Dedifferentiated amniotic fluid mesenchymal stem cell (primary cell): ENCODE measurements at regions not wholly inside any gene's neighbourhood (a gene's known extent, or its start where the extent isn't known, plus 50 kb on each side); places are given as distances from the start of the nearest gene placed in this dataset.

Source experiments
- DNase-seq: peaks from one replicate; pipeline ENCODE4 v3.0.0-alpha.2; 2016; ENCODE audit errors: extremely low spot score

DNA sequence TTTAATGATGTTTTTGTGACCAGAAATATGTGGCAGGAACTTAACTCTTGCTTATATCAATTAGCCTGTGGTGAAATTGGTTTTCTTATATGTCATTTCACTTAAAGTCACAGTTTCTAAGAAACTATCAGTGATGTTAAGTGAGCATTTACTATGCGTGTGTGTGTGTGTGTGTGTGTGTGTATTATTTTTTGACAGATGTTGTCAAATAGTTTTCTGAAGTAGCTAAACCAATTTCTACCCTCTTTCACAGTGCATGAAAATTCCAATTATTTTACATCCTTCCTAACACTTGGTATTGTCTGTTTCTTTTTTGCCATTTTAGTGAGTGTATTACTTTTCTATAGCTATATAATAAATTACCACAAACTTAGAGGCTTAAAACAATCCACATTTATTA, 122.1 kb upstream of the CAND1 start:
- no peak for DNase-seq

DNA sequence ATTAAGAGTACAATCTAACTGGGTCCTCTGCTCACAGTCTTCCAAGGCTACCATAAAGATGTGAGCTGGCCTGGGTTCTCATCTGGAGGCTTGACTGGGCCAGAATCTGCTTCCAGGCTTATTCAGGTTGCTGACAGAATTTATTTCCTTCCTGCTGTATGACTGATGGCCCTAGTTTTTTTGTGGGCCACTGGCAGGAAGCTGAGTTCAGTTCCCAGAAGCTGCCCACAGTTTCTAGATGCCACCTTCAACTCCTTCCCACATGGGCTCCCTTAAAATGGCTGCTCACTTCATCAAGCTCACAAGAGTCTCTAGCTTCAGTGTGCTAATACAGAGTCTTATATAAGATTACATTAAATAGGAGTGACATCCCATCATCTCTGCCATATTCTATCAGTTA, 121.7 kb upstream of the CAND1 start:
- no peak for DNase-seq

DNA sequence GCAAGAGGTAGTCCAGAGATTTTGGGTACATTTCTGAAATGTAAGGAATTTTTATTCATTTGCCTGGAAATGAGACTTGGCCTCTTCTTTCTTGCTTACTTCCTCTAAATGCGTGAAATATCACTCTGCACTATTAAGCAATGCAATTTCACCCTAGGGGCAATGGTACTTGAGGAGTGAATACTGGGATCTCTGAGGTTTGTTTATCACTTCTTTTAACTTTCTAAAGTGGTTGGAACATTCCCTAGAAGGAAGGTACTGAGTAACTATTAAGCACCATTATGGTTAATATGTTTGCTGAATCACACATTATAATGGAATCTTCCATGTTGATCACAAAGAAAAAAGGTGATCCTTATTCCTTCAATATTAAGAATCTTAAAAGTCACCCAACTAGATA, 120.9 kb upstream of the CAND1 start:
- DNase-seq, result no peak

DNA sequence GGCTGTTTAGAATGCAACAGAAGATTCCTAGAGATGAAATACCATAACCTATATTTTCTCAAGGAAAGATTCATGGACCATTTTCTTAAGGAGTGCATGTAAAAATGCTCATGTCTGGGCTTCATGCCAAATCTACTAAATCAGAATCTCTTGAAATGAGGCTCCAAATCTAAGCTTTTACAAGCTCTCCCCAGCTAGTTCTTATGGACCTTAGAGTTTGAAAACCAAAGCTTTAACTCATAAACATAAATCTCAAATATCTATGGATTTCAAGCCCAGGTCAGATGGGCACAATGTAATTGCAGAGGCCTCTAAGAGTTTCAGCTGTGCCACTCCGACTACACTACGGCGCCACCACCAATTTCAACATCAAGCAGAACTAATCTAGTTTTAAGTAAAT, 117.3 kb upstream of the CAND1 start:
- no peak for DNase-seq

DNA sequence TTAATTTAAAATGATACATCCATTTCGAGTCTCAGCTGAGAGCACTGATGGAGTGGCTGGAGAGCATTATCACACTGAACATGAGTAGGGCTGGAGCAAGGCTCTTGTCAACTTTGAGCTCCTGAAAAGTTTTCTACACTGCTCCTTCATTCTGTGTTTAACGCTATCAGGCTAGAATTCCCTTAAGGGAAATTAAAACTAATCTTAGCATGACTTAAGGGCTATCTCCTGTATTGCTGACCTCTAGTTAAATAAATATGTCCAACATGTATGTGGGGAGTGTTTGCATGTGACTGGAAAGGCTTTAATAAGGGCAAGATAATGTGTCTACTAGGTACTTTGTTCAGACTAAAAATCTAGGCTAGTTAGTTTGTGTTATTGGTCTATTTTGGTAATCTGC, 116.7 kb upstream of the CAND1 start:
- DNase-seq, result no peak

DNA sequence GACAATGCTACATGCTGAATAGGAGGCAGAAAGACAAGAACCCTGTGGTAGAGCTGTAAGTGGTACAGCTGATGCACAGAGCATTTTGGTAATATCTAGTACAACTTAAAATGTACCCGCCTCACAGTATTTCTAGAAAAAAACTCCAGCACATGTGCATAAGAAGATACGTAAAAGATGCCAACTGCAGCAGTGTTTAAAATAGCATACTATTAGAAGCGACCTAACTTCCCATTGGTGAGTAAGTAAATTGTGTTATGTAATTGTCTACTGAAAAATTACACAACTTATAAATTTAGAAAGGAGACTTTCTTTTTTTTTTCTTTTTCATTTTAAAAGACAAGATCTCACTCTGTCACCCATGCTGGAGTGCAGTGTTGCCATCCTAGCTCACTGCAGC, 114.3 kb upstream of the CAND1 start:
- DNase-seq, result no peak

DNA sequence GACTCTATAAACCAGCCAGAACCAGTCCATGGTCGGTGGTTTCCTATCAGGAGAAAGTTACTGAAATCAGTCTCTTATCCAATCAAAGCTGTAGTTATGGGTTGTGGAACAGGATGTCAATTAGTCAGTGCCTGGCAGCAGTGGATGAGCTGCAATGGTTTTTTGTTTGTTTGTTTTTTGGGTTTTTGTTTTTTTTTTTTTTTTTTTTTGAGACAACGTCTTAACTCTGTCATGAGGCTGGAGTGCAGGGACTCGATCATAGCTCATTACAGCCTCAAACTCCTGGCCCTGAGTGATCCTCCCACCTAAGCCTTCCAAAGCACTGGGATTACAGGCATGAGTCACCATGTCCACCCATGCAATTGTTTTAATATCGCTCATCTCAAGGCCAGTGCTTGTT, 113.3 kb upstream of the CAND1 start:
- DNase-seq, result no peak

DNA sequence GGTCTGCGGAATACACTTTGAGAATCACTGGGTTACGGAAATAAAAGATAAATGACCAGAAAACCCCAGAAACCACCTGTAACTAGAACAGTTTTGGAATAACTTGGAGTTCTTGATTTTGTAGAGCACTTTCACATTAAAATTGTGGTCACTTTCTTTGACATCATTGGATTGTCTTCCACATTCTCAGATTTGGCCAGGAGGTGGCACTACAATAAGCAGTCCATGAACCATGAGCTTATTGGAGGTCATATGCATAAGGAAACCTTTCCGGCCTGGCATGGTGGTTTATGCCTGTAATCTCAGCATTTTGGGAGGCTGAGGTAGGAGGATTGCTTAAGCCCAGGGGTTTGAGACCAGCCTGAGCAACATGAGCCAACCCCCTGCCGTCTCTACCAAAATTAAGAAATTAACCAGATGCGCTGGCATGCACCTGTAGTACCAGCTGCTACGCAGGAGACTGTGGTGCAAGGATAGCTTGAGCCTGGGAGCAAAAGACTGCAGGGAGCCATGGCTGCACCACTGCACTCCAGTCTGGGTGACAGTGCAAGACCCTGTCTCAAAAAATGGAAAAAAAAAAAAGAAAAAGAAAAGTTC, 107.7 kb upstream of the CAND1 start:
- peak; percentile 31 for DNase-seq

DNA sequence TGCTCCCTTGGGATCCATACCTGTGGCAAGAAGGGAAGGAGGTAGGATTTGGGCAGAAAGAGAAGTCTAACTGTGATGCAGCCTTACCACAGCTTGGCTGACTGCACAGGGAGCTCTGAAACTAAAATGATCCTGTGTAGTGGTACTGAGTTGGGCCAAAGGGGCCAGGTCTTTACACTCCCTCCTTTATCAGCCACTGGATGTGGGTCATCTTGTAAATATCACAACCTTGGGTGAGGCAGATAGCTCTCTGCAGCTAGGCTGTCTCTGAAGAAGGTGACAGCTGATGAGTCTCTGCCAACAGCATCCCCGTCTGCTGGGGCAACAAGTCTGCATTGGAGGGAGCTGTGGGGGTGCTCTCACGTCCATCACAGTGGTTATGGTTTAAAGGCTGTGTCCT, 95.9 kb upstream of the CAND1 start:
- no peak for DNase-seq

DNA sequence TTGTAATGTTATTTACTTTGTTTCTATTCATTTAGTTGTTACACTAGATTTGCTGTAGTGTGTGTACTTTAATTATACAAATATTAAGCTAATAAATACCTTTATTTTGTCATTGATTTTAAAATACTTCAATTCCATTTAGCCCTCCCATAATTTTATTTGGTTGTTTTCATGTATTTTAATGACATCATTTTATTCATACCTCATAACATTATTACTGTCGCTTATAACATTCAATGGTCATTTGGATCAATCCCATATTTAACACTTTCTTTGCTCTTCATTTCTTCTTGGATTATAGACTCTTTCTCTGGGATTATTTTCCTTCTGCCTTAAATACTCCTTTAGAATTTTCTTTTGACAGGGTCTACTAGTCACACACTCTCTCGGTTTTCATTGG, 86.6 kb upstream of the CAND1 start:
- no peak for DNase-seq

DNA sequence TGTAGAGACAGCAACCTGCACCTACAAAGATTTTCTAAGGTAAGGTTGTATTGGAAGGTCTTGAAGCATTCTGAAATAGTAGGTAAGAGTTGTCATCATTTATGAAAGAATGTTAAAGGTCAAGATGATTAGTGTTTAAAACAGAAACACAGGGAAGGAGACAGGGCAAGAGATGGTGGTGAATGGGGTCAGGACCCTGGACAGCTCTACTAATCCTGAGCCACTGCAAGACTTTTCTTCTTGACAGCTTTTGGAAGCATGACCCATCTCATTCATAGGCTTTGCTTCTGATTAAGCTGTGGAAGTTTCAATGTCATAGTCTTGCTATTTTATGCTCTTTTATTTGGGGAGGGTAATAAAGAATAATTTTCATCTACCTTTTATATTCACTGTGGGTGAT, 75.5 kb upstream of the CAND1 start:
- no peak for DNase-seq

DNA sequence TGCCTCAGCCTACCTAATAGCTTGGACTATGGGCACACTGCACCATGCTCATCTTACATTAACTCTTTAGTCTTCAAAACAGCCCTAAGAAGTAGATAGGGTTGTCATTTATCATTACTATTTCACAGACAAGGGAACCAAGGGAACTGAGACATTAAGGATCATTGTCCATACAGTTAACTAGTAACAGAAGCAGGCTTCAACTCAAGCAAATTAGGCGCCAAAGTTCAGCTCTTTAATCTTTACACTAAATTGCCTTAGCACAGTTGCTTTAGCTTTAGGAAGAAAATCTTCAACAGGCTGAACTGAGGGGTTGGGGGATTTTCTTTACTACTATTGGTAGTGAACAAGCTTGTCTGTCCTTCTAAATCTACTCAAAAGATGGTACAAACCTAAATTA, 68.8 kb upstream of the CAND1 start:
- no peak for DNase-seq

DNA sequence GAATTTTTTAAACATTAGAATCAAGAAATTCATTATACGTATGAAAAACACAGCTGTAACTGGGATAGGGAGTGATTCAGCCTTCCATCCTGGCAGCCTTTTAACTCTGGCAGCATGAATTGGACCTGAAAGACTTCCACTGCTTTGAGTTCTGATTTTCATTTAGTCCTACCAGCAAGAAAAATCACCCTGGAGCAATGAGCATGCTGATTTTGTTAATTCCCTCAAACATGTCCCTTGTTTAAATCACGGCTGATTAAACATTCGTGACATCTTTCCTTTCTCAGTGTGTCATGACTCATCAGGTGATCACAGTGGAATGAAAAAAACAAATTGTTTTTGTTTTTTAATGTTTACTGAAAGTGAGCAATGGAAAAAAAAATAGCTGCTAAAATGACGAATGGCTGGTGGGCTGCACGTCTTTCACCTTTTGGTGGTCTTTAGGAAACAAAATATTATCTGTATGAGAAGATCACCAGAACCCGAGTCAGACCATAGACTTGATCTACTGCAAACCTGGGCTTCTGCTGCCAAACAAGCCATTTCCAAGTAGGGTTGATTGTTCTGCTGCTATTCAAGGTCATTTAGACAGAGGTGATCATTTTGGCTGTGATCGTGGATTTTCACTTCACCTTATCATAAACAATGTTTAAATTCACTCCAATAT, 67.0 kb upstream of the CAND1 start:
- DNase-seq, result no peak

DNA sequence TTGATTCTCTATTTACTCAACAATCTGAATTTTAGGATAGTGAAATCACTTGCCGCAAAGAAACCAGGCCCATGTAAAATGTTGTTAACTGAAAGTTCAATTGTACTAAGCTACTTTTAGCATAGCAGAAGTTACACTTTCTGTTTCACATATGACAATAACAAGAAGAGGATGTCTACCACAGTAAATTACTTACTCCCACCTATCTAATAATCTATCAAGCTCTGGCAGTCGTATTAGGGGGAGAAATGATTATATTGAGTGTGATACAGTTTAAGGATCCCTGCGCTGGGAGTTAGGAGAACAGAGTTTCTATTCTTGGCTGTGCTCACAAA, 66.5 kb upstream of the CAND1 start:
- no peak for DNase-seq

DNA sequence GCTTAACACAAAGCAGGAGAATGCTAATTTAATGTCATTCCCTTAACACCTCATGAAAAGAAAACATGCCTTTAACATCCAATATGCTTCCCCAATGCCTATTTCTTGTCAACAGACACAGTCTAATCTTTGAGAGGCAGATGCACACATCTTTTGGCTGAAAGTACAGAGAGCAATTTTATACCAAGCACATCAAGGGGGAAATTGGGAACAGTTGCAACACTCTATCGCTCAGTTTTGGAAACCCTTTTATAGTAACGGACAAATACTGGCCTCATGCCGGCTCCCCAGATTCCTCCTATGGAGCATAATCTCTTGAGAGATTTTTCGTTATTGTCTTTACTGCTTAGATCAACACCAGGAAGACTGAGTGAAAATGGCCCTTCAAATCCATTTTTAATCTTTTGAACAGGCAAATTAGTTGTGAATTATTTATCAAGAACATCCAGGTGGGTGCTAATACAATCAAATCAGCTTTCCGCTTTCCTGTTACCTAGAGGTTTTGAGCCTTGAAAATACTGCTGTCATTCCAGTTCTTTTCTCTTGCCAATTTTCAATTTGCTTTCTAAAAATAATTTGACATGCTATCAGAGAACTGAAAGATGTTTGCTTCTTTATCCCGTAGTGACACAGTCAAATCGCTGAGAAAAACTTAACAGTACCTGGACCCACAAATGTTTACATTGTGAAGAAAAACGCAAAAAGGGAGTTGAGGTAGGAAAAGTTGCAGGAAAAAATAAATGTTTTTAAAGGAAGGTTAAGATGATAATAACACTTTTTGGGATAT, 60.7 kb upstream of the CAND1 start:
- DNase-seq, result no peak

DNA sequence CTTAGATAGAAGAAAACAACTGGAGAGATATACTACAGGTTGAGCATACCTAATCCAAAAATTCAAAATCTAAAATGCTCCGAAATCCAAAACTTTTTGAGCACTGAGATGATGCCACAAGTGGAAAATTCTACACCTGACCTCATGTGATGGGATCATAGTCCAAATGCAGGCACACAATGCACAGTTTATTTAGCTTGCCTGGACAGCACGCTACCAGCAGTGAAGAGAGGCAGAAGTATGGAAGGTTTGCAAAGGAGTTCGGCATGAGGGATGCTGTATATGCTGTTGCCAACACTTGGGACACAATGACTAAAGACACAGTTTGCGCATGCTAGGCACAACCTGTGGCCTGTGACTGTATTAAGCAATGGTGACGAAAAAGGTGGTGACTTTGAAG, 58.1 kb upstream of the CAND1 start:
- no peak for DNase-seq

DNA sequence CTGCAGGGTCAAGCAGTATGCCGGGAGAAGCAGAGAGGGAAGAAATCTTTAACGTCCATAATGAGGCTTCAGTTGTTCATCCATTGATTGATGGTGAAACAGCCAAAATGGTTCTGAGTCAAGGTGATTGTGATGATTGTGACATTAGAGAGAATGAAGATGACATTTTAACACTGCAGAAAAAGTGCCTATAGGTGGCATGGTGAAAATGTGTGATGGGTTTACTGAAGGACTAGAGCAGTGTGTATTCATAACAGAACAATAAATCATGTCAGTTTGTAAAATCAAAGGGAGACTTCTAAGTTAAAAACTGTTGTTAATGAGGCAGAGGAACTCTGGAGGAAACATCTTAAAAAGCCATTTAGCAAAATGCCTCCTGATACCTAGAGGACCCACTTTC, 57.7 kb upstream of the CAND1 start:
- DNase-seq, result no peak

DNA sequence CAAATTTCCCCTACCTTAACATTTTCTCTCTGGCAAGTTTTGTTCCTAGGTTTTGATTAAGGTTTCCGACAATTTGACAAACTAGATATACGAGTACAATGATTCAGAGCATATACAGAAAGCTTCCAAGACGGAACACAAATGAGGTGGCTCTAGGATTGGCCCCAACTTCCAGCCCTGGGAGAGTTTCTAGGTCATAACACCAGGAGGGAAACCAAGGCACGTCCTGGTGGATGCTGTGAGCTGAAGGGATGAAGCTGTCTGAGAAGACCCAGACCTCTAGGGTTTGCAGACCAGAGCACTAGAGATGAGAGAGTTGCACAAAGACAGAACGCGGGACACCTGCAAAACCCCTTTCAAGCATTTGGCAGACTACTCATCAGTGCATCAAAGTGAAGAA, 51.5 kb upstream of the CAND1 start:
- no peak for DNase-seq
